HCT116 (cell line): ENCODE measurements at regions not wholly inside any gene's neighbourhood (a gene's known extent, or its start where the extent isn't known, plus 50 kb on each side); places are given as distances from the start of the nearest gene placed in this dataset.

Experiments
- ATAC-seq: fragments of 200-7000 bp; cut with Tn5 transposase; 2 replicates; pipeline ENCODE4 v1.9.1; 2020; ENCODE audit warnings: mild to moderate bottlenecking, moderate library complexity
- BruUV-seq: library from RNA; stranded (reverse); fragments of 400-500 nt; replicated peaks from 2 replicates; lab custom pipeline; 2021; lab: Mats Ljungman, UMichigan
- CTCF ChIA-PET: fragments of 300-600 bp; sonication (Branson Sonifier 250); formaldehyde crosslinking; loops from one replicate; lab custom pipeline; 2021; ENCODE audit warnings: antibody characterized with exemption; lab: Charles Lee
- POLR2A ChIA-PET: fragments of 300-600, 350-600 bp; sonication (Branson Sonifier 250); formaldehyde crosslinking; loops from one replicate; lab custom pipeline; 2021; ENCODE audit warnings: antibody characterized with exemption; lab: Charles Lee
- RAD21 ChIA-PET, 2 experiments: fragments of 300-600 bp; sonication (Branson Sonifier 250); formaldehyde crosslinking; loops; one replicate each; lab custom pipeline; 2023; ENCODE audit warnings: low total read pairs in 2 of 2; ENCODE audit not compliant: uncharacterized antibody in 2 of 2, unreplicated experiment in 2 of 2, low non-redundant PET in 1 of 2; lab: Charles Lee
- DNase-seq: peaks from one replicate; pipeline ENCODE4 v3.0.0-alpha.2; 2010; ENCODE audit warnings: low read depth, low spot score
- H2AFZ ChIP-seq: fragments of 200-600 bp; shearing (Covaris generic), sonication (generic); 2 replicates; pipeline ENCODE4 v1.6.1; 2017; ENCODE audit warnings: low read depth, mixed run types, mixed read lengths, antibody characterized with exemption, low read length; ENCODE audit not compliant: poor library complexity, severe bottlenecking
- H3K27ac ChIP-seq: 2 replicates; pipeline ENCODE4 v1.5.1; 2012; ENCODE audit warnings: low read depth, low read length
- H3K27me3 ChIP-seq: fragments of 200-600 bp; sonication (generic); 2 replicates; pipeline ENCODE4 v1.6.1; 2016; ENCODE audit warnings: mixed run types, low read length, mixed read lengths; ENCODE audit not compliant: insufficient read depth
- H3K36me3 ChIP-seq, 2 experiments: fragments of 200-500 bp in 1 of 2; fragments of 200-600 bp in 1 of 2; sonication (Bioruptor generic) in 1 of 2; sonication (generic) in 1 of 2; 2 replicates each; pipeline versions ENCODE4 v1.5.1 to v1.6.1; 2014 to 2016; ENCODE audit warnings: low read length in 2 of 2, inconsistent platforms in 1 of 2, mixed read lengths in 1 of 2, mixed run types in 1 of 2; ENCODE audit not compliant: insufficient read depth in 2 of 2, control insufficient read depth in 1 of 2
- H3K4me1 ChIP-seq, 2 experiments: fragments of 200-600 bp in 1 of 2; sonication (generic) in 1 of 2; 2 replicates each; pipeline versions ENCODE4 v1.5.1 to v1.6.1; 2012 to 2017; ENCODE audit warnings: low read length in 2 of 2, inconsistent platforms in 1 of 2, mild to moderate bottlenecking in 1 of 2, mixed read lengths in 1 of 2, mixed run types in 1 of 2, moderate library complexity in 1 of 2; ENCODE audit not compliant: insufficient read depth in 2 of 2, control insufficient read depth in 1 of 2
- H3K4me2 ChIP-seq: fragments of 200-600 bp; sonication (generic); 2 replicates; pipeline ENCODE4 v1.6.1; 2017; ENCODE audit warnings: mixed run types, low read length, mixed read lengths
- H3K4me3 ChIP-seq, 2 experiments: fragments of 200-600 bp in 1 of 2; sonication (generic) in 1 of 2; replicated peaks in 1 of 2; 2 replicates each; pipeline ENCODE4 v1.5.1; 2011 to 2016; ENCODE audit warnings: low read length in 2 of 2, control low read depth in 1 of 2, low read depth in 1 of 2, mild to moderate bottlenecking in 1 of 2, mixed read lengths in 1 of 2, mixed run types in 1 of 2
- H3K79me2 ChIP-seq: fragments of 200-600 bp; sonication (generic); 2 replicates; pipeline ENCODE4 v1.6.1; 2017; ENCODE audit warnings: mild to moderate bottlenecking, mixed run types, low read length, moderate library complexity, mixed read lengths; ENCODE audit not compliant: insufficient read depth
- H3K9ac ChIP-seq: fragments of 200-600 bp; sonication (generic); 2 replicates; pipeline ENCODE4 v1.6.1; 2016; ENCODE audit warnings: low read length, mixed read lengths
- H3K9me2 ChIP-seq: fragments of 200-600 bp; sonication (generic), shearing (Covaris generic); 2 replicates; pipeline ENCODE4 v1.6.1; 2017; ENCODE audit warnings: mixed run types, mild to moderate bottlenecking, moderate library complexity; ENCODE audit not compliant: insufficient read depth
- H3K9me3 ChIP-seq, 2 experiments: fragments of 200-500 bp in 1 of 2; fragments of 200-600 bp in 1 of 2; sonication (Bioruptor generic) in 1 of 2; sonication (generic) in 1 of 2; 2 replicates each; pipeline ENCODE4 v1.6.1; 2014 to 2017; ENCODE audit warnings: low read length in 2 of 2, mixed read lengths in 2 of 2, inconsistent platforms in 1 of 2, low read depth in 1 of 2, mild to moderate bottlenecking in 1 of 2, mixed run types in 1 of 2, moderate library complexity in 1 of 2; ENCODE audit not compliant: control insufficient read depth in 1 of 2, insufficient read depth in 1 of 2
- H4K20me1 ChIP-seq: fragments of 200-600 bp; sonication (generic), shearing (Covaris generic); 2 replicates; pipeline ENCODE4 v1.6.1; 2017; ENCODE audit warnings: mixed run types, mild to moderate bottlenecking, moderate library complexity; ENCODE audit not compliant: insufficient read depth
- CEBPB ChIP-seq: IDR thresholded peaks from 2 replicates; pipeline ENCODE4 v1.6.1; 2012; ENCODE audit warnings: low read depth
- ELF1 ChIP-seq: IDR thresholded peaks from 2 replicates; pipeline ENCODE4 v1.6.1; 2012; ENCODE audit warnings: low read depth, borderline replicate concordance
- EZH2phosphoT487 ChIP-seq: fragments of 200-600 bp; IDR thresholded peaks from 2 replicates; pipeline ENCODE4 v1.6.1; 2018; ENCODE audit warnings: antibody characterized with exemption, borderline replicate concordance
- FOSL1 ChIP-seq: IDR thresholded peaks from 2 replicates; pipeline ENCODE4 v1.6.1; 2012; ENCODE audit warnings: low read depth
- JUND ChIP-seq: IDR thresholded peaks from 2 replicates; pipeline ENCODE4 v1.6.1; 2012
- POLR2A ChIP-seq: IDR thresholded peaks from 2 replicates; pipeline ENCODE4 v1.7.0; 2011; ENCODE audit warnings: borderline replicate concordance; ENCODE audit not compliant: insufficient read depth, insufficient read length; ENCODE audit errors: extremely low read depth
- POLR2AphosphoS5 ChIP-seq: IDR thresholded peaks from 2 replicates; pipeline ENCODE4 v1.6.1; 2011; ENCODE audit warnings: mild to moderate bottlenecking, low read depth, low read length, moderate library complexity
- RAD21 ChIP-seq: IDR thresholded peaks from 2 replicates; pipeline ENCODE4 v1.6.1; 2012; ENCODE audit warnings: low read depth, mild to moderate bottlenecking
- YY1 ChIP-seq: IDR thresholded peaks from 2 replicates; pipeline ENCODE4 v1.6.1; 2011; ENCODE audit warnings: low read length, low read depth, moderate library complexity, mild to moderate bottlenecking; ENCODE audit not compliant: insufficient replicate concordance; ENCODE audit errors: extremely low read depth
- ZFX ChIP-seq: fragments of 450-650 bp; IDR thresholded peaks from 2 replicates; pipeline ENCODE4 v1.6.1; 2017
- ZNF274 ChIP-seq: fragments of 200-500 bp; sonication (Bioruptor generic); IDR thresholded peaks from 2 replicates; pipeline ENCODE4 v1.6.1; 2014; ENCODE audit warnings: mild to moderate bottlenecking, low read depth, low read length, inconsistent platforms
- intact Hi-C: fragments of 100-400 bp; cut with micrococcal nuclease; formaldehyde crosslinking; loops from 2 replicates; pipeline ENCODE4 v1.10.0; 2022
- TF ChIP-seq, protein P1 (sequence below): IDR thresholded peaks from 2 replicates; pipeline ENCODE4 v1.6.1; 2012
- TF ChIP-seq, protein P2 (sequence below): IDR thresholded peaks from 2 replicates; pipeline ENCODE4 v1.6.1; 2012; ENCODE audit warnings: low read depth
- TF ChIP-seq, protein P3 (sequence below), 3 experiments: fragments of 200-600 bp in 1 of 3; sonication (generic) in 1 of 3; IDR thresholded peaks in 2 of 3; conservative IDR thresholded peaks in 1 of 3; 2 replicates each; pipeline ENCODE4 v1.5.1; 2012 to 2017; ENCODE audit warnings: low read depth in 2 of 3, low read length in 2 of 3, antibody characterized with exemption in 1 of 3, borderline replicate concordance in 1 of 3, control low read depth in 1 of 3, mild to moderate bottlenecking in 1 of 3, mixed read lengths in 1 of 3, mixed run types in 1 of 3, moderate library complexity in 1 of 3; ENCODE audit not compliant: insufficient read depth in 1 of 3
- TF ChIP-seq, protein P4 (sequence below): IDR thresholded peaks from 2 replicates; pipeline ENCODE4 v1.6.1; 2011; ENCODE audit warnings: mild to moderate bottlenecking, low read length, moderate library complexity; ENCODE audit not compliant: insufficient replicate concordance; ENCODE audit errors: extremely low read depth

DNA sequence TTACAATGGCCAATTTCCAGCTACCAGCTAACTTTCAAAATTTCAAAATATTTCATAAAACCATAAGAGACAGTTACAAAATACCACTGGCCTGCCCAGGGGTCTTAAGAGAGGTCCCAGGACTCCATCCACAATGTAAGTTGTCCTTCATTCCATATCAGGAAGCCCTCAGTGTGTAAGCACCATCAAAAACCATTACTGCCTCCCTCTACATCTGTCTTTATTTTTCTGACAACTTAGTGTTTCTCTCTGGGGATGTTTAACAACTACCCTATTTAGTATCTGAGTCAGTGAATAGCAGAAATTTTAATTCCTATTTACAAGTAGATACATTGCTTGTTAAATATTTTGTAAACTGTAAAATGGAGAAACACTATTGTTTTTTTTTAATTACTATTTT lies 339.3 kb upstream of the ADAMTS5 start:
- Histone ChIP-seq H3K4me3 (no peak overlapping the region), H3K9me3 (peaks cover 14 to 46% of the 10 kb centered on the region in 2 experiments; a peak in 2 of 4 replicates), H2AFZ (no peak overlapping the region), H3K4me1 (no peaks in the 10 kb centered on the region), H3K27me3 (no peaks in the 10 kb centered on the region), H3K9me2 (no peaks in the 10 kb centered on the region), H4K20me1 (no peaks in the 10 kb centered on the region), H3K27ac (no peak overlapping the region), H3K4me2 (no peak overlapping the region), H3K9ac (no peak overlapping the region), H3K36me3 (no peaks in the 10 kb centered on the region), H3K79me2 (no peaks in the 10 kb centered on the region)
- no TSS peak for BruUV-seq
- DNase-seq (no peak), ATAC-seq (no peak)
- ChIA-PET RAD21 (no interaction called here), POLR2A (no interaction called here), CTCF (no interaction called here)
- intact Hi-C loops = no loop called here
- no peak for TF ChIP-seq CEBPB
- TF ChIP-seq, protein P1, sequence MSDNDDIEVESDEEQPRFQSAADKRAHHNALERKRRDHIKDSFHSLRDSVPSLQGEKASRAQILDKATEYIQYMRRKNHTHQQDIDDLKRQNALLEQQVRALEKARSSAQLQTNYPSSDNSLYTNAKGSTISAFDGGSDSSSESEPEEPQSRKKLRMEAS = no peak
- TF ChIP-seq FOSL1 = no peak
- no peak for TF ChIP-seq POLR2A
- no peak for TF ChIP-seq ELF1
- TF ChIP-seq, protein P2, sequence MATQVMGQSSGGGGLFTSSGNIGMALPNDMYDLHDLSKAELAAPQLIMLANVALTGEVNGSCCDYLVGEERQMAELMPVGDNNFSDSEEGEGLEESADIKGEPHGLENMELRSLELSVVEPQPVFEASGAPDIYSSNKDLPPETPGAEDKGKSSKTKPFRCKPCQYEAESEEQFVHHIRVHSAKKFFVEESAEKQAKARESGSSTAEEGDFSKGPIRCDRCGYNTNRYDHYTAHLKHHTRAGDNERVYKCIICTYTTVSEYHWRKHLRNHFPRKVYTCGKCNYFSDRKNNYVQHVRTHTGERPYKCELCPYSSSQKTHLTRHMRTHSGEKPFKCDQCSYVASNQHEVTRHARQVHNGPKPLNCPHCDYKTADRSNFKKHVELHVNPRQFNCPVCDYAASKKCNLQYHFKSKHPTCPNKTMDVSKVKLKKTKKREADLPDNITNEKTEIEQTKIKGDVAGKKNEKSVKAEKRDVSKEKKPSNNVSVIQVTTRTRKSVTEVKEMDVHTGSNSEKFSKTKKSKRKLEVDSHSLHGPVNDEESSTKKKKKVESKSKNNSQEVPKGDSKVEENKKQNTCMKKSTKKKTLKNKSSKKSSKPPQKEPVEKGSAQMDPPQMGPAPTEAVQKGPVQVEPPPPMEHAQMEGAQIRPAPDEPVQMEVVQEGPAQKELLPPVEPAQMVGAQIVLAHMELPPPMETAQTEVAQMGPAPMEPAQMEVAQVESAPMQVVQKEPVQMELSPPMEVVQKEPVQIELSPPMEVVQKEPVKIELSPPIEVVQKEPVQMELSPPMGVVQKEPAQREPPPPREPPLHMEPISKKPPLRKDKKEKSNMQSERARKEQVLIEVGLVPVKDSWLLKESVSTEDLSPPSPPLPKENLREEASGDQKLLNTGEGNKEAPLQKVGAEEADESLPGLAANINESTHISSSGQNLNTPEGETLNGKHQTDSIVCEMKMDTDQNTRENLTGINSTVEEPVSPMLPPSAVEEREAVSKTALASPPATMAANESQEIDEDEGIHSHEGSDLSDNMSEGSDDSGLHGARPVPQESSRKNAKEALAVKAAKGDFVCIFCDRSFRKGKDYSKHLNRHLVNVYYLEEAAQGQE = no peak
- no peak for TF ChIP-seq JUND
- no peak for TF ChIP-seq RAD21
- TF ChIP-seq ZNF274 = no peak
- TF ChIP-seq, protein P3, sequence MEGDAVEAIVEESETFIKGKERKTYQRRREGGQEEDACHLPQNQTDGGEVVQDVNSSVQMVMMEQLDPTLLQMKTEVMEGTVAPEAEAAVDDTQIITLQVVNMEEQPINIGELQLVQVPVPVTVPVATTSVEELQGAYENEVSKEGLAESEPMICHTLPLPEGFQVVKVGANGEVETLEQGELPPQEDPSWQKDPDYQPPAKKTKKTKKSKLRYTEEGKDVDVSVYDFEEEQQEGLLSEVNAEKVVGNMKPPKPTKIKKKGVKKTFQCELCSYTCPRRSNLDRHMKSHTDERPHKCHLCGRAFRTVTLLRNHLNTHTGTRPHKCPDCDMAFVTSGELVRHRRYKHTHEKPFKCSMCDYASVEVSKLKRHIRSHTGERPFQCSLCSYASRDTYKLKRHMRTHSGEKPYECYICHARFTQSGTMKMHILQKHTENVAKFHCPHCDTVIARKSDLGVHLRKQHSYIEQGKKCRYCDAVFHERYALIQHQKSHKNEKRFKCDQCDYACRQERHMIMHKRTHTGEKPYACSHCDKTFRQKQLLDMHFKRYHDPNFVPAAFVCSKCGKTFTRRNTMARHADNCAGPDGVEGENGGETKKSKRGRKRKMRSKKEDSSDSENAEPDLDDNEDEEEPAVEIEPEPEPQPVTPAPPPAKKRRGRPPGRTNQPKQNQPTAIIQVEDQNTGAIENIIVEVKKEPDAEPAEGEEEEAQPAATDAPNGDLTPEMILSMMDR (IDR thresholded peaks at IDR 0.05 in 2 of 3, conservative IDR thresholded peaks at IDR 0.05 in 1 of 3; ENCODE audit: borderline replicate concordance in 1 of 3, insufficient read depth in 1 of 3, low read depth in 2 of 3, low read length in 2 of 3) = no peak
- no peak for TF ChIP-seq YY1
- no peak for TF ChIP-seq EZH2phosphoT487
- TF ChIP-seq ZFX = no peak
- TF ChIP-seq POLR2AphosphoS5 = no peak
- TF ChIP-seq, protein P4, sequence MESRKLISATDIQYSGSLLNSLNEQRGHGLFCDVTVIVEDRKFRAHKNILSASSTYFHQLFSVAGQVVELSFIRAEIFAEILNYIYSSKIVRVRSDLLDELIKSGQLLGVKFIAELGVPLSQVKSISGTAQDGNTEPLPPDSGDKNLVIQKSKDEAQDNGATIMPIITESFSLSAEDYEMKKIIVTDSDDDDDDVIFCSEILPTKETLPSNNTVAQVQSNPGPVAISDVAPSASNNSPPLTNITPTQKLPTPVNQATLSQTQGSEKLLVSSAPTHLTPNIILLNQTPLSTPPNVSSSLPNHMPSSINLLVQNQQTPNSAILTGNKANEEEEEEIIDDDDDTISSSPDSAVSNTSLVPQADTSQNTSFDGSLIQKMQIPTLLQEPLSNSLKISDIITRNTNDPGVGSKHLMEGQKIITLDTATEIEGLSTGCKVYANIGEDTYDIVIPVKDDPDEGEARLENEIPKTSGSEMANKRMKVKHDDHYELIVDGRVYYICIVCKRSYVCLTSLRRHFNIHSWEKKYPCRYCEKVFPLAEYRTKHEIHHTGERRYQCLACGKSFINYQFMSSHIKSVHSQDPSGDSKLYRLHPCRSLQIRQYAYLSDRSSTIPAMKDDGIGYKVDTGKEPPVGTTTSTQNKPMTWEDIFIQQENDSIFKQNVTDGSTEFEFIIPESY = no peak
